ENCODE measurements at regions not wholly inside any gene's neighbourhood (a gene's known extent, or its start where the extent isn't known, plus 50 kb on each side); places are given as distances from the start of the nearest gene placed in this dataset.

GRCh38 chr9:26172301-26172700 is 494.1 kb upstream of the TUSC1 start:
- CTCF ChIA-PET, result no interaction called here
- Histone ChIP-seq H3K4me1 (ENCODE audit: control insufficient read depth, insufficient read depth, low read length) (no peaks in the 10 kb centered on the region), H3K36me3 (ENCODE audit: control insufficient read depth in 2 of 2, insufficient read depth in 1 of 2, low read length in 2 of 2) (no peaks in the 10 kb centered on the region), H3K9me3 (ENCODE audit: control insufficient read depth, insufficient read depth, low read depth, low read length) (no peaks in the 10 kb centered on the region), H3K27ac (ENCODE audit: extremely low read depth, low read depth, low read length) (no peak overlapping the region), H3K4me3 (ENCODE audit: low read depth, low read length) (no peak overlapping the region)
- no peak for TF ChIP-seq ZNF324 (tag by site-specific recombination; IDR thresholded peaks at IDR 0.05)
- no peak for TF ChIP-seq ZNF214 (tag by site-specific recombination; IDR thresholded peaks at IDR 0.05; ENCODE audit: borderline replicate concordance)
- TF ChIP-seq PRDM4 (tag by site-specific recombination; IDR thresholded peaks at IDR 0.05), result no peak
- no peak for TF ChIP-seq ZNF677 (tag by site-specific recombination; IDR thresholded peaks at IDR 0.05)
- no peak for TF ChIP-seq ATF2 (tag by site-specific recombination; IDR thresholded peaks at IDR 0.05; ENCODE audit: low read depth)
- TF ChIP-seq ZNF747 (tag by site-specific recombination; IDR thresholded peaks at IDR 0.05), result no peak
- no peak for TF ChIP-seq ZNF391 (tag by site-specific recombination; IDR thresholded peaks at IDR 0.05; ENCODE audit: borderline replicate concordance, low read depth)
- no peak for TF ChIP-seq BCL11A (tag by site-specific recombination; IDR thresholded peaks at IDR 0.05; ENCODE audit: low read depth)
- TF ChIP-seq ZNF133 (tag by site-specific recombination; IDR thresholded peaks at IDR 0.05), result no peak
- TF ChIP-seq ZNF280C (tag by site-specific recombination; IDR thresholded peaks at IDR 0.05), result no peak
- no peak for TF ChIP-seq ZBTB10 (tag by site-specific recombination; IDR thresholded peaks at IDR 0.05)
- no peak for TF ChIP-seq ZNF626 (tag by site-specific recombination; IDR thresholded peaks at IDR 0.05)
- TF ChIP-seq ZEB2 (tag by site-specific recombination; IDR thresholded peaks at IDR 0.05), result no peak
- TF ChIP-seq TRIM28 (IDR thresholded peaks at IDR 0.05; ENCODE audit: borderline replicate concordance, low read length), result no peak
- no peak for TF ChIP-seq HOXA7 (CRISPR knock-in tag; IDR thresholded peaks at IDR 0.05; ENCODE audit: borderline replicate concordance)
- no peak for TF ChIP-seq ZSCAN4 (tag by site-specific recombination; IDR thresholded peaks at IDR 0.05)
- no peak for TF ChIP-seq ZNF239 (tag by site-specific recombination; IDR thresholded peaks at IDR 0.05)
- no peak for TF ChIP-seq ZNF792 (tag by site-specific recombination; IDR thresholded peaks at IDR 0.05)
- TF ChIP-seq KLF16 (tag by site-specific recombination; IDR thresholded peaks at IDR 0.05), result no peak
- POLR2A ChIA-PET, result no interaction called here

Data from HEK293 (cell line).